K562 (cell line): ENCODE measurements at regions not wholly inside any gene's neighbourhood (a gene's known extent, or its start where the extent isn't known, plus 50 kb on each side); places are given as distances from the start of the nearest gene placed in this dataset.
A peak's percentile ranks its signal among the peaks of the same experiment; 100 is the strongest.

Source experiments
- ATAC-seq: fragments of 200-7000 bp; cut with Tn5 transposase; 3 replicates; pipeline ENCODE4 v1.9.1; 2020; ENCODE audit warnings: moderate library complexity
- BruUV-seq: library from RNA; stranded (reverse); fragments of 400-500 nt; replicated peaks from 2 replicates; lab custom pipeline; 2021; lab: Mats Ljungman, UMichigan
- CTCF ChIA-PET: fragments of 300-600 bp; formaldehyde crosslinking; extraction: SDS; loops from one replicate; lab custom pipeline; 2021; ENCODE audit warnings: low intra/inter-chr PET ratio; lab: Yijun Ruan, JAX
- POLR2A ChIA-PET: fragments of 300-600, 350-650 bp; sonication (Branson Sonifier 250); formaldehyde crosslinking; extraction: SDS; loops from one replicate; lab custom pipeline; 2021; ENCODE audit warnings: antibody characterized with exemption, inconsistent platforms; lab: Yijun Ruan, JAX
- DNase-seq, 4 experiments: peaks; one replicate each; pipeline versions ENCODE4 v3.0.0 to v3.0.0-alpha.2; 2011 to 2018; ENCODE audit warnings: low spot score in 3 of 4, mixed read lengths in 3 of 4; ENCODE audit errors: extremely low read depth in 1 of 4
- FAIRE-seq: peaks from 2 replicates; lab custom pipeline; 2011; peaks lifted over from hg19 to GRCh38; lab: Jason Lieb, UNC
- H2AFZ ChIP-seq: 2 replicates; pipeline ENCODE4 v1.6.0; 2011; ENCODE audit warnings: low read depth, low read length, control low read depth, inconsistent platforms
- H3K27ac ChIP-seq: fragments of 200-600 bp; 3 replicates; pipeline ENCODE4 v1.8.0; 2011; ENCODE audit warnings: low read depth, mild to moderate bottlenecking, control low read depth, inconsistent platforms, low read length, moderate library complexity, mixed read lengths; ENCODE audit errors: extremely low read depth
- H3K27me3 ChIP-seq, 2 experiments: fragments of 300-600 bp in 1 of 2; 2 replicates in 1 of 2; 3 replicates in 1 of 2; pipeline versions ENCODE4 v1.6.0 to v1.8.0; 2011; ENCODE audit warnings: inconsistent platforms in 2 of 2, low read length in 2 of 2, mild to moderate bottlenecking in 1 of 2, mixed read lengths in 1 of 2, moderate library complexity in 1 of 2; ENCODE audit not compliant: control insufficient read depth in 2 of 2, insufficient read depth in 2 of 2
- H3K36me3 ChIP-seq: fragments of 300-600 bp; 3 replicates; pipeline ENCODE4 v1.8.0; 2011; ENCODE audit warnings: mild to moderate bottlenecking, low read length, inconsistent platforms; ENCODE audit not compliant: control insufficient read depth, insufficient read depth
- H3K4me1 ChIP-seq, 2 experiments: fragments of 200-600 bp in 1 of 2; replicated peaks in 1 of 2; 2 replicates in 1 of 2; 3 replicates in 1 of 2; pipeline versions ENCODE4 v1.5.1 to v1.8.0; 2011; ENCODE audit warnings: inconsistent platforms in 2 of 2, low read length in 2 of 2, mild to moderate bottlenecking in 1 of 2, mixed read lengths in 1 of 2, moderate library complexity in 1 of 2; ENCODE audit not compliant: control insufficient read depth in 2 of 2, insufficient read depth in 2 of 2
- H3K4me2 ChIP-seq: 2 replicates; pipeline ENCODE4 v1.6.1; 2011; ENCODE audit warnings: low read length, control low read depth, inconsistent platforms, mixed read lengths; ENCODE audit not compliant: insufficient read depth
- H3K4me3 ChIP-seq: fragments of 200-600 bp; sonication (generic), shearing (Covaris generic); 2 replicates; pipeline ENCODE4 v1.5.1; 2016; ENCODE audit warnings: control low read depth, inconsistent platforms
- H3K79me2 ChIP-seq: fragments of 200-600 bp; 3 replicates; pipeline ENCODE4 v1.8.0; 2011; ENCODE audit warnings: low read length, inconsistent platforms; ENCODE audit not compliant: control insufficient read depth, insufficient read depth
- H3K9ac ChIP-seq, 2 experiments: 2 replicates each; pipeline versions ENCODE4 v1.6.0 to v1.6.1; 2011; ENCODE audit warnings: low read depth in 2 of 2, low read length in 2 of 2, control low read depth in 1 of 2, inconsistent platforms in 1 of 2, mild to moderate bottlenecking in 1 of 2, mixed read lengths in 1 of 2; ENCODE audit not compliant: insufficient read depth in 1 of 2
- H3K9me1 ChIP-seq: one replicate; pipeline ENCODE4 v1.6.0; 2011; ENCODE audit warnings: inconsistent platforms, mild to moderate bottlenecking, low read length, moderate library complexity; ENCODE audit not compliant: control insufficient read depth, insufficient read depth
- H3K9me3 ChIP-seq: replicated peaks from 2 replicates; pipeline ENCODE4 v1.5.1; 2011; ENCODE audit warnings: low read depth, low read length, inconsistent platforms; ENCODE audit not compliant: control insufficient read depth, insufficient read depth
- H4K20me1 ChIP-seq: replicated peaks from 2 replicates; pipeline ENCODE4 v1.6.1; 2011; ENCODE audit warnings: low read length, inconsistent platforms, mixed read lengths; ENCODE audit not compliant: control insufficient read depth, insufficient read depth
- GATAD2A ChIP-seq: fragments of 450-650 bp; IDR thresholded peaks from 2 replicates; pipeline ENCODE4 v1.6.1; 2017
- GTF2E2 ChIP-seq: fragments of 200-800 bp; sonication (Bioruptor generic); IDR thresholded peaks from 2 replicates; pipeline ENCODE4 v1.6.1; 2016; ENCODE audit warnings: missing genetic modification characterization, missing compliant biosample characterization
- NELFE ChIP-seq: IDR thresholded peaks from 2 replicates; pipeline ENCODE4 v1.6.1; 2011; ENCODE audit warnings: mild to moderate bottlenecking; ENCODE audit not compliant: insufficient read depth, insufficient read length
- PPARD ChIP-seq: fragments of 250-450 bp; sonication (Bioruptor Pico); IDR thresholded peaks from 2 replicates; pipeline ENCODE4 v1.8.0; 2022; ENCODE audit warnings: inconsistent platforms, mild to moderate bottlenecking, moderate library complexity
- SP1 ChIP-seq: sonication (generic); formaldehyde crosslinking; IDR thresholded peaks from 2 replicates; pipeline ENCODE4 v1.8.1; 2022; ENCODE audit warnings: mild to moderate bottlenecking, missing genetic modification reagents
- TEAD2 ChIP-seq: fragments of 450-650 bp; IDR thresholded peaks from 2 replicates; pipeline ENCODE4 v1.6.1; 2016; ENCODE audit warnings: missing genetic modification characterization, control low read depth, missing compliant biosample characterization
- TFAM ChIP-seq: fragments of 250-450 bp; sonication (Bioruptor Pico); conservative IDR thresholded peaks from 2 replicates; pipeline ENCODE4 v1.5.0; 2021; ENCODE audit warnings: mild to moderate bottlenecking, moderate library complexity
- ZBTB8A ChIP-seq: fragments of 450-650 bp; IDR thresholded peaks from 2 replicates; pipeline ENCODE4 v1.6.1; 2018; ENCODE audit warnings: mild to moderate bottlenecking, moderate library complexity; ENCODE audit not compliant: partially characterized antibody
- ZNF197 ChIP-seq: fragments of 200-800 bp; sonication (Bioruptor generic); IDR thresholded peaks from 2 replicates; pipeline ENCODE4 v1.6.1; 2016; ENCODE audit warnings: low read depth, missing genetic modification characterization, missing compliant biosample characterization
- WGBS: fragments of 100-300 bp; shearing (Covaris generic); methylation state at CpG from one replicate; pipeline ENCODE4 v1.1.6; 2016; ENCODE audit warnings: low coverage, mixed read lengths; ENCODE audit not compliant: insufficient coverage; ENCODE audit errors: missing lambda C conversion rate; 5-methylcytosine and 5-hydroxymethylcytosine counted together
- in situ Hi-C: fragments of 300-500 bp; cut with MboI; formaldehyde crosslinking; loops from 4 replicates; pipeline ENCODE4 v1.15.0; 2018; ENCODE audit warnings: inconsistent platforms, mixed read lengths
- intact Hi-C: fragments of 100-400 bp; cut with micrococcal nuclease; formaldehyde crosslinking; loops from 2 replicates; pipeline ENCODE4 v1.14.2; 2022
- TF ChIP-seq, protein P1 (sequence below): IDR thresholded peaks from 3 replicates; pipeline ENCODE4 v1.6.1; 2011; ENCODE audit warnings: borderline replicate concordance, mild to moderate bottlenecking; ENCODE audit not compliant: insufficient read length, insufficient read depth
- TF ChIP-seq, protein P2 (sequence below): fragments of 450-650 bp; formaldehyde crosslinking; IDR thresholded peaks from 2 replicates; pipeline ENCODE4 v1.4.0; 2020; ENCODE audit warnings: mild to moderate bottlenecking, moderate library complexity
- TF ChIP-seq, protein P3 (sequence below): fragments of 250-450 bp; sonication (Bioruptor Pico); IDR thresholded peaks from 2 replicates; pipeline ENCODE4 v1.4.0; 2020; ENCODE audit warnings: mild to moderate bottlenecking

DNA sequence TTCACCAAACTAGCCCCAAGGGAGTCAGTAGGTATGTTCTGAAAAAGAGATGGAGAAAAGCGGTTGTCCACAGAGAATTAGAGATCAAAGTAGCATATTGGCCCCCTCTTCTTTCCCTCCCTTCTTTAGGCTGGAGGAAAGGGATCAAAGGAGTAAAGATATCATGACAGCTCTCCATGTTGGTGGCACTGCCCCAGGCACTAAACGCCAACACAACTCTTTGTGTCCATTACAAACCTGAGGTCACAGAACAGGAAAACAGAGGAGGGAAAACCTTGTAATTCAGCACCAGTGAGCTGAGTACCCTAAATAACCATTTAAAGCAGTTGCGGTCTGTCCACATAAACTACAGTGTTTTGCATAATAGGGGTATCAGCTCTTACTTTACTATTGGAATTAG is 113.0 kb upstream of the TFAP2D start (continued):
- TF ChIP-seq, protein P1, sequence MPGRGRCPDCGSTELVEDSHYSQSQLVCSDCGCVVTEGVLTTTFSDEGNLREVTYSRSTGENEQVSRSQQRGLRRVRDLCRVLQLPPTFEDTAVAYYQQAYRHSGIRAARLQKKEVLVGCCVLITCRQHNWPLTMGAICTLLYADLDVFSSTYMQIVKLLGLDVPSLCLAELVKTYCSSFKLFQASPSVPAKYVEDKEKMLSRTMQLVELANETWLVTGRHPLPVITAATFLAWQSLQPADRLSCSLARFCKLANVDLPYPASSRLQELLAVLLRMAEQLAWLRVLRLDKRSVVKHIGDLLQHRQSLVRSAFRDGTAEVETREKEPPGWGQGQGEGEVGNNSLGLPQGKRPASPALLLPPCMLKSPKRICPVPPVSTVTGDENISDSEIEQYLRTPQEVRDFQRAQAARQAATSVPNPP, result no peak

DNA sequence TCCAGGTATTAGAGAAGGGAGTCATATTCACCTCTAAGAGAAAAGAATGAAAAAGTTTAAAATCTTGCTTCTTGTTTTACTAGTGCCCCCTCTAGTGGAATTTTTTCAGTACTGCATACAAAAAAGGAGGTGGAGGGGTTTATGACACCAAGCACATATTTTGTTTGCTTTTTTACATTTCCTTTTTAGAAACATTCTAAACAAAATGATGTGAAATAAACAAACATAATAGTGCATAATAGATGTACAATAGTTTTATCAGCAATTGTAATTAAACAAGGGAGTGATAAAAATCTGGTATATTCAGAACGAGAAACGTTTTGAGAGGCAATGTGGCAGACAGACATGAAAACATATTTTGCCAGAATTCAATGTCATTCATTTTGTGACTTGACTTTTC is 111.0 kb upstream of the TFAP2D start:
- no TSS peak for BruUV-seq
- no peak overlapping the region for H2AFZ ChIP-seq
- no peaks in the 10 kb centered on the region for H3K9me3 ChIP-seq
- no peaks in the 10 kb centered on the region for H3K4me1 ChIP-seq
- H3K4me2 ChIP-seq, result no peak overlapping the region
- H4K20me1 ChIP-seq, result no peaks in the 10 kb centered on the region
- no peak overlapping the region for H3K27ac ChIP-seq
- H3K4me3 ChIP-seq, result no peak overlapping the region
- ATAC-seq (0 out of 3 replicates have a peak, but pooled peaks have one; percentile 36), DNase-seq (peak; percentile 19 to 55 (median 46)), FAIRE-seq (peak; percentile 58)
- no peak overlapping the region for H3K9ac ChIP-seq
- no peaks in the 10 kb centered on the region for H3K36me3 ChIP-seq
- ChIA-PET POLR2A (no interaction called here), CTCF (interaction anchor here (0.7 to 1.1 kb wide), 2 partner anchors 474 to 1149 kb away, joined by 3 to 4 read pairs; no protein-coding TSS in a partner anchor)
- no peaks in the 10 kb centered on the region for H3K9me1 ChIP-seq
- WGBS, result 2% methylated on average over 2 of the region's 2 CpGs
- H3K27me3 ChIP-seq, result no peaks in the 10 kb centered on the region
- in situ Hi-C loops, result no loop called here
- H3K79me2 ChIP-seq, result no peaks in the 10 kb centered on the region
- intact Hi-C loops, result loop anchor here (1.0 kb wide), 1 partner anchor 474 kb away; no protein-coding TSS in a partner anchor
- TF ChIP-seq GTF2E2 (tag) (no peak), ZNF197 (CRISPR knock-in tag) (no peak), ZBTB8A (no peak), NELFE (no peak), TEAD2 (tag) (no peak), TFAM (CRISPR knock-in tag) (no peak), GATAD2A (no peak), PPARD (no peak), SP1 (no peak)
- TF ChIP-seq, protein P2, sequence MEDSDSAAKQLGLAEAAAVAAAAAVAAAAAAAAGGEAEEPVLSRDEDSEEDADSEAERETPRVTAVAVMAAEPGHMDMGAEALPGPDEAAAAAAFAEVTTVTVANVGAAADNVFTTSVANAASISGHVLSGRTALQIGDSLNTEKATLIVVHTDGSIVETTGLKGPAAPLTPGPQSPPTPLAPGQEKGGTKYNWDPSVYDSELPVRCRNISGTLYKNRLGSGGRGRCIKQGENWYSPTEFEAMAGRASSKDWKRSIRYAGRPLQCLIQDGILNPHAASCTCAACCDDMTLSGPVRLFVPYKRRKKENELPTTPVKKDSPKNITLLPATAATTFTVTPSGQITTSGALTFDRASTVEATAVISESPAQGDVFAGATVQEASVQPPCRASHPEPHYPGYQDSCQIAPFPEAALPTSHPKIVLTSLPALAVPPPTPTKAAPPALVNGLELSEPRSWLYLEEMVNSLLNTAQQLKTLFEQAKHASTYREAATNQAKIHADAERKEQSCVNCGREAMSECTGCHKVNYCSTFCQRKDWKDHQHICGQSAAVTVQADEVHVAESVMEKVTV (CRISPR knock-in tag), result peak; percentile 38
- TF ChIP-seq, protein P3, sequence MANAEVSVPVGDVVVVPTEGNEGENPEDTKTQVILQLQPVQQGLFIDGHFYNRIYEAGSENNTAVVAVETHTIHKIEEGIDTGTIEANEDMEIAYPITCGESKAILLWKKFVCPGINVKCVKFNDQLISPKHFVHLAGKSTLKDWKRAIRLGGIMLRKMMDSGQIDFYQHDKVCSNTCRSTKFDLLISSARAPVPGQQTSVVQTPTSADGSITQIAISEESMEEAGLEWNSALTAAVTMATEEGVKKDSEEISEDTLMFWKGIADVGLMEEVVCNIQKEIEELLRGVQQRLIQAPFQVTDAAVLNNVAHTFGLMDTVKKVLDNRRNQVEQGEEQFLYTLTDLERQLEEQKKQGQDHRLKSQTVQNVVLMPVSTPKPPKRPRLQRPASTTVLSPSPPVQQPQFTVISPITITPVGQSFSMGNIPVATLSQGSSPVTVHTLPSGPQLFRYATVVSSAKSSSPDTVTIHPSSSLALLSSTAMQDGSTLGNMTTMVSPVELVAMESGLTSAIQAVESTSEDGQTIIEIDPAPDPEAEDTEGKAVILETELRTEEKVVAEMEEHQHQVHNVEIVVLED (CRISPR knock-in tag), result no peak
